GM19452 (cell line): ENCODE measurements at regions not wholly inside any gene's neighbourhood (a gene's known extent, or its start where the extent isn't known, plus 50 kb on each side); places are given as distances from the start of the nearest gene placed in this dataset.
"Not testable (repeated sequence)": the region's sequence is repeated elsewhere in the genome, so short reads cannot be mapped to it uniquely, and the experiment has no call there.

Experiments used
- ATAC-seq: cut with Tn5 transposase; IDR thresholded peaks from one replicate; pipeline ENCODE4 v1.9.1; 2021; ENCODE audit not compliant: unreplicated experiment

DNA sequence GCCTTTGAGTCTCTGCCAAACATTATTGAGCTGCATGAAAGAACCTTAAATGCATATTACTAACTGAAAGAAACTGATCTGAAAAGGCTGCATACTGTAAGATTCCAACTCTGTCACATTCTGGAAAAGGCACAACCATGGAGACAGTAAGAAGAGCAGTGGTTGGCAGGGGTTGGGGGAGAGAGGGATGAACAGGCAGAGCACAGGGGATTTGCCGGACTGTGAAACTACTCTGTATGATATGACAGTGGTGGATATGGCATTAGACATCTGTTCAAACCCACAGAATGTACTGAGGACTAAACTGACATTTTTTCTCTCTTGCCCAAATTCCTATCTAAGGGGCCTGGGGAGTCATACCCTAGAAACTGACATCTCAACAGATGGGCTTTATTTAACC lies 138.4 kb downstream of the KCNJ12 start:
- not testable (repeated sequence) for ATAC-seq

DNA sequence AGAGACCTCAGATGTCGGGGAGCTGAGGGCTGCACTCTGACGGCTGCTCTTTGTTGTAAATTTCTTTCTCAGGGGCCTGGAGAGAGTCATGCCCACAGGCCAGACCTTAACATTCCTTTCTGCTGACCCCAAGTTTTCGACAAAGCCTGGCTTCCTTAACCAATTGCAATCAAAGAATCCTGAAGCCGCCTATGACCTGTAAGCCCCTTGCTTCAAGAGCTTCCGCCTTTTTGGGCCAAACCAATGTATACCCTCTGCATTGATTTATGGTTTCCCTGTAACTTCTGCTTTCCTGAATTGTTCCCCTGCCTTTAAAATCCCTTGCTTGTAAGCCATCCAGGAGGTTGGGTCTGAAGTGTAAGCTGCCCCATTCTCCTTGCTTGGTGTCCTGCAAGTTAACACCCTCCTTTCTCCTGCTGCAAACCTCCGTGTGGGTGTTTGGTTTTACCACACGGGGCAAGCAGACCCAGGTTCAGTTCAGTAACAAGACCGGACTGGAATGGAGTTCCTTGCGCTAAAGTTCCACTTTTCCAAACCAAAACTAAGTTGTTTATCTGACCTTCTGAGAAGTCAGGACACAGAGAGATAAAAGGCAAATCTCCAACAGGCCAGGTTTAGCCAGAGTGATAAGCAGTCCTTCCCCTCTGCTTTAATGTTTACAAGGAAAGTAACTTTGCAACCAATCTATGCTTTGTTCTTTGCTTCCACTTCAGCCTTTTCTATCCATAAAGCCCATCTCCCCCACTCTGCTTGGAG lies 141.6 kb downstream of the KCNJ12 start:
- ATAC-seq, result no peak

DNA sequence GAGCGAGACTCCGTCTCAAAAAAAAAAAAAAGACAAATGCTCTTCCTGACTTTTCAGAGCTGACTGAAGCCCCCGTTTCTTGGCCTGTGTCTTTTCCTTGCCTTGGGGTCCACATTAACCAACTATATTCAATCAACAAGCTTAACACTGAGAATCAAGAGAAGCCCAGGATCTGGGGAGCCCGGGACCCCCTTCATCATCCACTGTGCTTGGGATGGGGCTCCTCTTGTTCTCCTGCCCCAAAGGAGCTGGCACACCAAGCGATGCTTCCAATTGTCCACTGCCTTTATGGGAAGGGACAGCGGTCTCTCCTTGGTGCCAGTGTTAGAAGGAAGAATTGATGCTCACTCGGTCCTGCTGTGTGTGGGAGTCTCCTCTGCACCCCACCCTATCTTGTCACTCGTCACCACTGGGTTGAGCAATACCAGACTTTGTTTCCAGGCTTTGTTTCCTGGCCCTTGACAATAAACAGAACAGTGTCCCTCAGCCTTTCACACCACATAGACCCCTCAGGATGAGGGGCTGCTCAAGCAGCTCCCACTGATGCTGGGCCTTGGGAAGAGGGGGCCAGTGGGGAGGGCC lies 146.7 kb downstream of the KCNJ12 start:
- ATAC-seq, result no peak

DNA sequence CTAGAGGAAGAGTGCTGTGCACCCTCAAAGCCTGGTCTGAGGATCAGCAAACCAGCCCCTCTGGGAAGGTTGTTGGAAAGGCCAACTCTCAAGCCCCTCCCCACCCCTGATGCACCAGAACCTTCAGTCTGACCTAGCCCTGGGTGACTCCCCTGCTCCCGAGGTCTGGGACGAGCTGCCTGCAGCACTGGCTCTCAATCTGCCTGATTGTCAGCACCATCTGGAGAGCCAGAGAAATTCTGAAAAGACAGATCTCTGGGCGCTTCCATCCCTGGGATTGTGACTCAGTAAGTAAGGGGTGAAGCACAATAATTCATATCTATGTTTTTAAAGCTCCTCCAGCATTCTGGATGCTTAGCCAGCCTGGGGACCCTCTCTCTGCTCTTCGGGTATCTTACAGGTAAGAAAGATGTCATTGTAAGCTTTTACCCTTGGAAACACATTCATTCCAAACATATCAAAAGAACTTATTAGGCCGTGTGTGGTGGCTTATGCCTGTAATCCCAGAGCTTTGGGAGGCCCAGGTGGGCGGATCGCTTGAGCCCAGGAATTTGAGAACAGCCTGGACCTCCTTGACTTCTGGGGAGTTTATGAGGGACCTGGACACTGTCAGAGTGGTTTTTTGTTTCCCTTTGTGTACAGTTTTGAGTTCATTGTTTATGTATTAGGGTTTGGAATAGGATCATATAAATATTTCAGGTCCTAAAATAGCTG lies 147.5 kb downstream of the KCNJ12 start:
- ATAC-seq, result no peak

DNA sequence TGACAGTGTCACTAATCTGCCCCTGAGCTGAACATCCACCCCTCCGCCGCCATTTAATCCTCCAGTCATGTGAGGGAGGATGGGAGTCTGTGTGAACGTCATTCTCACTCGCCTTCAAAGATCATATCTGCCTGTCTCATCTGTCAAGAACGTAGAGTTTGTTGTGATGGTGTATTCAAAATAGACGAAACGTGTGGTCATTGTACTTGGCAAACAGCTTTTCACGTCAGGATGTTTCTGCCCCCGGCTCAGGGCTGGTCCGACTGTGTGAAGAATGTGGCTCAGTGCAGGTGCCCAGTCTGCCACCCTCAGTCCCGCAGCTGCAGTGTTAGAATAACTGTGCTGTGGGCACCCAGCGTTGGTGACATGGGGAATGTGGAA lies 148.0 kb downstream of the KCNJ12 start:
- ATAC-seq, result no peak

DNA sequence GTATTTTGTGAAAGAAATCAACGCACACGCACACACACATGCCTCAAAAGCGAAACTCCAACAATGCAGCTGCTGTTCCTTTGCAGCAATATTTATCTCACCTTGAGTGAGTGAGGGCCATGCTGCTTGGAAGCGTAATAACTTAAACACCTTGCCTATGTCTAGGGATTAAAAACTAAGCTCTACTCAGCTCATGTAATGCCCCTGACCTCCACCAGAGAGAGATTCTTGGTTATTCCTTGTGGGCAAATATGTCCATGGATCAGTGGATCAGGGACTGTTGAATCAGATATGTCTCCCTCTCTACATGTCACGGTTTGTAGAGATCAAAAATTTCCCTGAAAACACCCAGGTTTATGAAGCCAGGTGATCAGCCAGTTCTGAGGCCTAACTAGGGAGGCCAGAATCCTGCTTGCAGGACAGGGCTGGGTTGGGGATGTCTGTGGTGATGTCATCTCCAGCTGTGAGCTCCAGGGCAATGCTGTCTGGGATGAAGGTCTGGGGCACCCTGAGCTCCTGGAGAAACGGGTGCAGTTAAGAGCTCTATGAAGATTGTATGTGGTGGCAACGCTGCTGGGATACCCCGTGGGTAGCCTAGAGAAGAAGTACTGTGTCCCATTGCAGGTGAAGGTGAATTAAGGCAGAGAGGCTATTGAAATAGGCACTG lies 149.4 kb downstream of the KCNJ12 start:
- no peak for ATAC-seq

DNA sequence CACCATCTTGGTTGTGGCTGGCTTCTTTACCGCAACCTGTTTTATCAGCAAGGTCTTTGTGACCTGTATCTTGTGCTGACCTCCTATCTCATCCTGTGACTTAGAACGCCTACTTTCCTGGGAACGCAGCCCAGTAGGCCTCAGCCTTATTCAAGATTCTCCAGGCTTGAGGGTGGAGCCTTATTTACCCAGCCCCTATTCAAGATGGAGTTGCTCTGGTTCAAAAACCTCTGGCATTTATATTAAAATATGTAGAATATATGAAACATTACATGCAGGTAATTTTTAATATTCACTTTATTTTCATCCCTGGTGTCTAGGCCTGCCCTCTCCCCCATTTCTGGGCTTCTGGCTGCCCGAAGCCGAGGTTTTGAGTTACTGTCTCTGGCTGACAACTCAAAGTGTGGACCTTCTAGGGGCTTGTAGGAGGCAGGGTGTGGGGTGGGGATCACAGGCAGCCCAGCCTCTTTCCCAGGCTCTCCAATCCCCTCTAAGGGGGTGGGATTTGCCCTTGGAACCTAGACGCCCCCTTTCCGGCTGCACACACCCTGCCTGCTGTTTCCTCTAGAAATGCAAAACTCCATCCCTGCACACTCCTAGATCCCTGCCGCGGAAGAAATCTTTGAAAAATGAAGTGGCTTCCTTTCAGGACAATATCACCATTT lies 152.0 kb downstream of the KCNJ12 start:
- ATAC-seq, result no peak

DNA sequence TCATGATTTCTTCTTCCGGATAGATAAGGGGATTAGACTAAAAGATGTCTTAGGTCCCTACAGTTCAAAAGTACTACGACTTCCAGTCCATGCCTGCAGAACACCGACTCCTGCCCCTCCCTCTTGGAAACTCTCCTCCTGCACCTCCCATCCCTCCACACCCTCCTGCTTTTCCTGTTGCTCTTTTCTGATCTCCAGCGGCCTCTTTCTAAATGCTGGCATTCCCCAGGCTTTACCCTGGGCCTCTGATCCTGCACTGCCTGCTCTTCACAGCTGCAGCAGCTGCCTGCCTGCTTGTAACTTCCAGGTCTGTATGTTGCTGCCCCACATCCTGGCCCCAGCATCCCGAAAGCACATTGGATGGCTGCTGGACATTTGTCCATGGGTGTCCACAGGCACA lies 154.2 kb downstream of the KCNJ12 start:
- no peak for ATAC-seq

DNA sequence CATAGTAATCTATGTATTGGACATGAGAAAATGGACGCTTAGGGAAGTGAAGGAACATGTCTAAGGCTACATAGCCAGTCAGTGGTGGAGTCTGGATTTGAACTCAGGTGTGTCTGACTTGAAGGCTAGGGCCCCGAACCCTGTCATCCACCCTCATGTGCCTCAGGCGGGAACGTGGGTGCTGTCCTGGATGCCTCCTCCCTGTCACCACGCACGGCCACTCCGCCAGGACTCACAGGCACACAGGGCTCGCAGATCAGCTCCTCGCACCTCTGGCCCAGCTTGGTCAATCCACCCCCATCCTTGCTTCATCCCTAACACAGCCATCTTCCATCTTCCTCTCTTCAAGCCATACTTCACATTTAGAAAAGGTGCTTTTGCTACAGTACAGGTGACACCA lies 154.7 kb downstream of the KCNJ12 start:
- no peak for ATAC-seq

DNA sequence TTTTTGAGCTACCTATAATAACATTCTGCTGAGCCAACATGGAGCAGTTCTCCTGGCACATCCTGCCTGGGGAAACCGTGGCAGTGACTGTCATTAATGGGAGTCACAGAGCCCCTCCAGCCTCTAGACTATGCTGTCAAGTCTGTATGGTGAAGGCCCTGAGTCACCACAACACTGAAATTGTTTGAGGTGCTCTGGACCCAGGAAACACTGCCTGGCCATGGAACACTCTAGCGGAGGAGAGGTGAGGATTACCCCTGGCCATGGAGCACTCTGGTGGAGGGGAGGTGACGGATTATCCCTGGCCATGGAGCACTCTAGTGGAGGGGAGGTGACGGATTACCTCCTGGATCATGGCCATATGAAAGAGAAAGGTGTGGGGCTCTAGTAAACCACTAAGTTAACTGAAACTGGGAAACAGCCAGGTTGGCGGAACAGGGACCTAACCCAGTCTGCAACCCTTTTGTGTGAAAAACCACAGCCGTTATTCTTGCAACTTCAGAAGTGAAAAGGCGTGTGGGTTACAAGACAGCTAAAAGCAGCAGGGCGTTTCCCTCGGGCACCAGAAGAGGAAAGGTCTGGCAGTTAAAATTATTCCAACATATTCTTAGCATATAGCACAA lies 156.7 kb downstream of the KCNJ12 start:
- ATAC-seq, result no peak

DNA sequence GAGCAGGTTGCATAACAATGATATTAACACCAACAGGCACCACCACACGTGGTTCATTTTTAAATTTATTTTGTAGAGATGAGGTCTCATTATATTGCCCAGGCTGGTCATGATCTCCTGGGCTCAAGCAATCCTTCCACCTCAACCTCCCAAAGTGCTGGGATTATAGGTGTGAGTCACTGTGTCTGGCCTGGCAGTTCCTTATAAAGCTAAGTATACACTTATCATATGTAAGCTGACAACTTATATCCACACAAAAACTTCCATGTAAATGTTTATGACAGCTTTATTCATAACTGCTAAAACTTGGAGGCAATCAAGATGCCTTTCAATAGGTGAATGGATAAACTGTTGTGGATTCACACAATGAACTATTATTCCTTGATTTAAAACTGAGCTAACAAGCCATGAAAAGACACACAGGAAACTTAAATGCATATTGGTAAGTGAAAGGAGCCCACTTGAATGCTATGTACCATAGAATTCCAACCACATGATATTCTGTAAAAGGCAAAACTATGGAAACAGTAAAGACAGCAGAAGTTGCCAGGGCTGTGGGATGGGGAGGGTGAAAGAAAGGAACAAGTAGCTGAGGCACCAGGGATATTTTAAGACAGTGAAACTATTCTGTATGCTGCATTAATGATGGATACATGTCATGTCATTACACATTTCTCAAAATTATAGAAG lies 156.5 kb upstream of the KCNJ18 start:
- ATAC-seq, result no peak

DNA sequence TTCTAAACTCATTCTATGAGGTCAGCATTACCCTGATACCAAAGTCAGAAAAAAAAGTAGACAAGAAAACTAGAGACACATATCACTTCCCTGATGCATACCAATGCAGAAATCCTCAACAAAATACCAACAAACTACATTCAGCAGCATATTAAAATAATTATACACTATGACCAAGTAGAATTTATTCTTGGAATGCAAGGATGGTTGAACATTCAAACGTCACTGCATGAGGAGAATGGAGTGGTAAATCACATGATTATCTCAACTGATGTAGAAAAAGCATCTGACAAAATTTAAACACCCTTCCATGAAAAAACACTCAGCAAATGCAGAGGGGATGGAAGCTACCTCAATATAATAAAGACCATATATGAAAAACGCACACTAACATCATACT lies 155.0 kb upstream of the KCNJ18 start:
- ATAC-seq, result no peak

DNA sequence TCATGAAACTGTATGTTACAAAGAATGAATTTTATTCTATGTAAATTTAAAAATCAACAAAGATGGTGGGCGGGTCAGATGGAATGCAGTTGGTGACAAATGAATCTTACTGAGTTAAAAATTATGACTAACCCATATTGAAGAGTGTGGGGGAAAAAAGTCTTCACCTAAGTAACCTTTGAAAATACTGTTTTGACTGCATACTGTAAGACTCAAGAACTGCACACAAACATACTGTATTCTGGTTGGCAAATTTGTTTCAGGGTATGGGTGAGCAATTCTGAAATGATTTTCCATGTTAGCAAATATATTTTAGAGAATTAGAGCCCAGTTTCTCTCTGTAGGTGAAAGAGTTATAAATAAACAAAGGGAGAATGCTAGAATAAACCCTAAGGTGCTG lies 153.7 kb upstream of the KCNJ18 start:
- no peak for ATAC-seq

DNA sequence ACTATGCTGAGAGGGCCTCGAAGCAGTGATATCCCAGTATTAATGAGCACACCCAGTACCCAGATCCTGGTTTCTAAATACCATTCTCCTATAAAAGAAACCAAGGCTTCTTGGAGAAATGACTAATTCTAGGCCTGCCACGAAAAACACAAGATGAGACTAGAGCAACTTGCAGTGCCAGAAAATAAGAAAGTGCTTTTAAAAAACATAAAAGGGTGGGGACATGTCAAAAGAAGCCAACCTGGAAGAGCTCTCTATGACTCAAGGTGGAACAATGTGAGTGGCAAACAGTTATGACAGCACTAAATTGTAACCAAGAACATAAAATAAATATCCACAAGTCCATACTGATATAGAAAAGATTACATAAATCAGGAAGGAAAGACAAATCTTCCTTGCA lies 153.2 kb upstream of the KCNJ18 start:
- ATAC-seq, result no peak

DNA sequence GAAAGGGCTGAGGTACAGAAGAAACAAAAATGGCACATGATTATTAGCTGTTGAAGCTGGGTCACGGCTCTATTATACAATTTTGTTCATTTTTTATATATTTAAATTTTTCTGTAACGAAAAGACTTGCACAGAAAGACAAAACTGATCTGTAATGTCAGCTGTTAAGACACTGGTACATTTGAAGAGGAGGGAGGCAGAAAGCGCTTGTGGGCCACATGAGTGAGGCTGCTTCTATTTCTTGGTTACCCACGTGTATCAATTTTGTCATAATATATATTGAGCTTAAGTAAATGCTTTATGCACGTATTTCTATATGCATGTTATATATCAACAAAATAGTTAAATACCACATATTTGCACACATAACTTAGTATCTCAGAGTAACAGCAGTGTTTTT lies 151.8 kb upstream of the KCNJ18 start:
- no peak for ATAC-seq

DNA sequence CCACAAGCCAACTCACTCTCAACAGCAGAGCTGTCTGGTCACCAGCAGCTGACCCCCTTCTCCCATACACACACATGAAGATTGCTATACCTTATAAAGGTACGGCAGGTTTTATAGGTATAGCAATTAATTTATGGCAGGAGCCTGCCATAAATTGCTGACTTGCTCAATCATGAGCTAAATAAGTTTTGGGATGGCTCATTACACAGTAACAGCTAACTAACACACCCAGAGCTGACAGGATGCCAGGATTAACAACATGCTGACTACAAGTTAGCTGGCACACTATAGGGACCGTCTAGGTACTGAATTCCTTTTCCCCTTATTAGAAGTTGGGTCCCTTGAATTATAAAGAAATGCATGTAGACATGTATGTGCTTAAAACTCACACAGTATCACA lies 150.3 kb upstream of the KCNJ18 start:
- ATAC-seq, result no peak

DNA sequence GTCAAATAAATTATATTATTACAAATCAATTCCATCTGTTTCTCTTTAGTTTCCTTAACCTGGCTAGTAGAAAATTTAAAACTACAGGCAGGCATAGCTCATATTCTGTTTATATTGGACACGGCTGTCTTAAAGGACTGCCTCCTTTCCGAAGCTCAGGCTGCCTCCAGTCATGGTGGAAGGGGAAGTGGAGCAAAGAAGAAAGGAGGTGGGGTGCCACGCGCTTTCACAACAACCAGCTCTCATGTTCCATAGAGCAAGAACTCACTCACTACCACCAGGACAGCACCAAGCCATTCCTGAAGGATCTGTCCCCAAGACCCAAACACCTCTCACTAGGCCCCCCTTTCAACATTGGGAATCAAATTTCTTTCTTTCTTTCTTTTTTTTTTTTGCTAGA lies 149.3 kb upstream of the KCNJ18 start:
- no peak for ATAC-seq

DNA sequence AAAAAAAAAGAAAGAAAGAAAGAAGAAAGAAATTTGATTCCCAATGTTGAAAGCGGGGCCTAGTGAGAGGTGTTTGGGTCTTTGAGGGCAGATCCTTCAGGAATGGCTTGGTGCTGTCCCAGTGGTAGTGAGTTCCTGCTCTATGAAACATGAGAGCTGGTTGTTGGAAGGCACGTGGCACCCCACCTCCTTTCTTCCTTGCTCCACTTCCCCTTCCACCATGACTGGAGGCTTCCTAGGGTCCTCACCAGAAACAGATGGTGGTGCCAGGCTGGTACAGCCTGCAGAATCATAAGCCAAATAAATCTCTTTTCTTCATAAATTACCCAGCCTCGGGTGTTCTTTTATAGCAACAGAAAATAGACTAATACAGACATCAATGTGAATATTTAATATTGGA lies 147.3 kb upstream of the KCNJ18 start:
- no peak for ATAC-seq

DNA sequence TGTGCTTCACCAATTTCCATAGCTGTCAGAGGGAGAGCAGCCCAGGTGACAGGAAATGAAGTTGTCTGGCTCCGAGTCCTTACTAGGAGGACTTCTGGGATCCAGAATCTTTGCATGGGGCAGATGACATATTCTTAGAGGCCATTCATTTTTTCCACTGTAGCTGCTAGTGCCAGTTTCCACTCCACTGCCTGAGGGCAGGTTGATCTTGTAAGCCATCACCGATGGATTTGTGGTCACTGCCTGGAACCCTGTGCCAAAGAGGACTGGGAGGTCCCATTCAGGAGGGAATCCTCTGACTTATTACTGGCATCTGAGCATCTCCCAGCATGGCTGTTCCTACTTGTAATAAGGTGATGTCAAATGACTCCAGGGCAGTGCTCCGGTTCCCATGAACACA lies 144.1 kb upstream of the KCNJ18 start:
- no peak for ATAC-seq

DNA sequence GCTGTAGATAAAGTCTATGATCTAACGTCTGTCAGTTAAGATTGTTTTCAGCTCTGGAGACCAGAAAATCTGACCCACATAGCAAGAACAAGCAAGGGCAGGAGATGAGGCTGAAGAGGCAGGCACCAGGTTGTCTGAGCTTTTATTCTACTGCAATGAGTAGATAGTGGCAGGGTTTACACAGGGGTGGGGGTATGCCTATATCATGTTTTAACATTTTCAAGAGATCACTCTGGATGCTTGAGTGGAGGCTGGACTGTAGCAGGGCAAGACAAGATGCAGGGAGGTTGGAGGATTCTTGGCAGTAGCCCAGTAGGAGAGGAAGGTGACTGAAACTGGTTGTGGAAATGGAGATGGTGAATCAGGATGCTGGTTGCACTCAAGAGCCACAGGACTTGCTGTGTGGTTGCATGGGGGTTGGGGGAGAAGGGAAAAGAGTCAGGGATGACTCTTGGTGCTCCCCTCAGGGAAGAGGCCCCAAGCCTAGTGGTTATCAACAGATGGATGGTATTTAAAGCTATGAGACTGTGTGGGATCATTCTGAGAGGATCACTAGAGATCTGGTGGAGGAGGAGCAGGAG lies 143.1 kb upstream of the KCNJ18 start:
- ATAC-seq, result no peak
